ENCODE measurements at regions not wholly inside any gene's neighbourhood (a gene's known extent, or its start where the extent isn't known, plus 50 kb on each side); places are given as distances from the start of the nearest gene placed in this dataset.
A peak's percentile ranks its signal among the peaks of the same experiment; 100 is the strongest.

DNA sequence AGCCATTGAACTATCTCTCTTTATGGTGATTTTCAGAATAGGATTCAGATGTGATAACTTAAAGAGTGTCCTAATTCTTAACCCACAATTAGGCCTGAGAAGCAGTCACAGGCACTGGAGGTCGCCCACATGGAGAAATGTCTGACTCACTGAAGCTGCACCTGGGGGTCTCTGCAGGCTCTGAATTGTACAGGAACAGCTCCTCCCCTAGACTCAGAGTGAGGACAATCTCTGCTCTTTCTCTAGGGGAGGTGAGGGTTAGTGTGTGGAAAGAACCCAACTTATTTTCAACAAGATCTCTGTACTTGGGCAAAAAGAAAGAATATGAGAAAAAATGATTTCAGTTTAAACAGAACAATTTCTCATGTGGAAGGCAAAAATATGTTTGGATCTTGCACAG lies 1124.6 kb downstream of the TMEM121 start:
- no peak overlapping the region for H2AFZ ChIP-seq (ENCODE audit: low read length)
- H3K4me1 ChIP-seq (ENCODE audit: insufficient read depth, low read length), result peaks cover 9% of the 10 kb centered on the region; the same call in 1 of the 2 replicates
- ATAC-seq, result no peak
- H3K9ac ChIP-seq (ENCODE audit: insufficient read depth, low read depth, low read length), result no peak overlapping the region
- H3K27me3 ChIP-seq (ENCODE audit: control insufficient read depth in 1 of 2, insufficient read depth in 2 of 2, low read length in 2 of 2), result no peaks in the 10 kb centered on the region
- FAIRE-seq, result no peak
- in situ Hi-C loops (cut with HindIII; ENCODE audit: extremely low pct_ligation_motif_present, low pct_unique_long_range_greater_than_20kb), result no loop called here
- no peak for DNase-seq (ENCODE audit: low spot score)
- BruUV-seq (replicated peaks), result no TSS peak
- intact Hi-C loops (cut with micrococcal nuclease; ENCODE audit: unreplicated experiment), result no loop called here
- H3K36me3 ChIP-seq (replicated peaks in 1 of 2; ENCODE audit: control insufficient read depth in 1 of 2, insufficient read depth in 2 of 2, low read length in 2 of 2), result no peaks in the 10 kb centered on the region
- no peak for TF ChIP-seq PRPF4 (IDR thresholded peaks at IDR 0.05; ENCODE audit: low read depth, low read length, poor library complexity, severe bottlenecking)
- no peak for TF ChIP-seq ZNF589 (CRISPR knock-in tag; conservative IDR thresholded peaks at IDR 0.05)
- TF ChIP-seq PLRG1 (conservative IDR thresholded peaks at IDR 0.05), result no peak
- TF ChIP-seq KDM1A (CRISPR knock-in tag; IDR thresholded peaks at IDR 0.05), result no peak
- TF ChIP-seq ZNF749 (CRISPR knock-in tag; IDR thresholded peaks at IDR 0.05; ENCODE audit: borderline replicate concordance), result no peak
- no peak for TF ChIP-seq ZNF572 (CRISPR knock-in tag; IDR thresholded peaks at IDR 0.05)
- no peak for TF ChIP-seq POLR2A (IDR thresholded peaks at IDR 0.05; ENCODE audit: insufficient read depth in 1 of 2, low read depth in 2 of 2, low read length in 2 of 2)
- no peak for TF ChIP-seq ZNF432 (CRISPR knock-in tag; IDR thresholded peaks at IDR 0.05; ENCODE audit: borderline replicate concordance)
- TF ChIP-seq THYN1 (CRISPR knock-in tag; IDR thresholded peaks at IDR 0.05; ENCODE audit: borderline replicate concordance, low read depth), result no peak
- TF ChIP-seq ADNP (CRISPR knock-in tag; IDR thresholded peaks at IDR 0.05), result no peak
- TF ChIP-seq KDM5A (IDR thresholded peaks at IDR 0.05; ENCODE audit: borderline replicate concordance, low read length), result no peak
- no peak for TF ChIP-seq ZNF143 (CRISPR knock-in tag; IDR thresholded peaks at IDR 0.05)
- ChIA-PET CTCF (ENCODE audit: low intra/inter-chr PET ratio, low total read pairs) (no interaction called here), POLR2A (no interaction called here)
- H3K9me3 ChIP-seq (ENCODE audit: low read length), result no peaks in the 10 kb centered on the region
- 0% methylated on average over 1 of the region's 1 CpG for WGBS (ENCODE audit: low lambda C conversion rate)
- no peak overlapping the region for H3K4me2 ChIP-seq (ENCODE audit: low read depth, low read length)
- no peak overlapping the region for H3K27ac ChIP-seq (ENCODE audit: extremely low read length, insufficient read depth, low read length)
- no peak overlapping the region for H3K4me3 ChIP-seq (replicated peaks in 1 of 3; ENCODE audit: insufficient read depth in 1 of 3, low read depth in 2 of 3, low read length in 3 of 3)
- H3K79me2 ChIP-seq (ENCODE audit: insufficient read depth, low read length), result no peaks in the 10 kb centered on the region
- no peaks in the 10 kb centered on the region for H4K20me1 ChIP-seq (ENCODE audit: insufficient read depth, low read length)

DNA sequence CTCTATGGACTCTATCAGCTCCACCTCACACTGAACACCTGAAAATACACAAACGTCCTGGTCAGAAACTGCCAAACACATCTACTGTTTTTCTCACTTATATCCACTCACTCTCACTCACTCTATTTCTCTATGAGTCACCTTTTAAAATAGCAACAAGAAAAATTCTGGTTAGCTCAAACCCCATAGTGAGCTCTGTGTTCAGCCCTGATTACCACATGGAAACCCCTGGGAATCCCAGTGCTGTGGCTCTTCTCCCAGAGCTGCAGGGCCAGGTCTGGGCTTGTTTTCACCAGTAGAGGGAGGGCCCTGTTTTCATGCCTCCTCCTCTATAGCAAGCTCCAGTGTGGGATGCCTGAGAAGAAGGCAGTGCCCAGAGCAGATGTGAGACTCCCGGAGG lies 1126.1 kb downstream of the TMEM121 start:
- no peak for FAIRE-seq
- ChIA-PET POLR2A (no interaction called here), CTCF (ENCODE audit: low intra/inter-chr PET ratio, low total read pairs) (no interaction called here)
- no peaks in the 10 kb centered on the region for H3K36me3 ChIP-seq (replicated peaks in 1 of 2; ENCODE audit: control insufficient read depth in 1 of 2, insufficient read depth in 2 of 2, low read length in 2 of 2)
- no peak for DNase-seq (ENCODE audit: low spot score)
- H3K27ac ChIP-seq (ENCODE audit: extremely low read length, insufficient read depth, low read length), result no peak overlapping the region
- H3K27me3 ChIP-seq (ENCODE audit: control insufficient read depth in 1 of 2, insufficient read depth in 2 of 2, low read length in 2 of 2), result no peaks in the 10 kb centered on the region
- H3K4me2 ChIP-seq (ENCODE audit: low read depth, low read length), result no peak overlapping the region
- TF ChIP-seq MEIS2 (CRISPR knock-in tag; IDR thresholded peaks at IDR 0.05), result no peak
- H4K20me1 ChIP-seq (ENCODE audit: insufficient read depth, low read length), result no peaks in the 10 kb centered on the region
- in situ Hi-C loops (cut with HindIII; ENCODE audit: extremely low pct_ligation_motif_present, low pct_unique_long_range_greater_than_20kb), result no loop called here
- BruUV-seq (replicated peaks), result no TSS peak
- WGBS (ENCODE audit: low lambda C conversion rate), result 0% methylated on average over 2 of the region's 2 CpGs
- H3K4me1 ChIP-seq (ENCODE audit: insufficient read depth, low read length), result peaks cover 4% of the 10 kb centered on the region; the same call in 1 of the 2 replicates
- no peaks in the 10 kb centered on the region for H3K79me2 ChIP-seq (ENCODE audit: insufficient read depth, low read length)
- intact Hi-C loops (cut with micrococcal nuclease; ENCODE audit: unreplicated experiment), result no loop called here
- H3K9ac ChIP-seq (ENCODE audit: insufficient read depth, low read depth, low read length), result no peak overlapping the region
- peak; percentile 73 for ATAC-seq
- no peak overlapping the region for H3K4me3 ChIP-seq (replicated peaks in 1 of 3; ENCODE audit: insufficient read depth in 1 of 3, low read depth in 2 of 3, low read length in 3 of 3)
- no peak overlapping the region for H2AFZ ChIP-seq (ENCODE audit: low read length)
- H3K9me3 ChIP-seq (ENCODE audit: low read length), result no peaks in the 10 kb centered on the region

Data from HepG2 (cell line).